ENCODE measurements at regions not wholly inside any gene's neighbourhood (a gene's known extent, or its start where the extent isn't known, plus 50 kb on each side); places are given as distances from the start of the nearest gene placed in this dataset.
"Not testable (repeated sequence)": the region's sequence is repeated elsewhere in the genome, so short reads cannot be mapped to it uniquely, and the experiment has no call there.

DNA sequence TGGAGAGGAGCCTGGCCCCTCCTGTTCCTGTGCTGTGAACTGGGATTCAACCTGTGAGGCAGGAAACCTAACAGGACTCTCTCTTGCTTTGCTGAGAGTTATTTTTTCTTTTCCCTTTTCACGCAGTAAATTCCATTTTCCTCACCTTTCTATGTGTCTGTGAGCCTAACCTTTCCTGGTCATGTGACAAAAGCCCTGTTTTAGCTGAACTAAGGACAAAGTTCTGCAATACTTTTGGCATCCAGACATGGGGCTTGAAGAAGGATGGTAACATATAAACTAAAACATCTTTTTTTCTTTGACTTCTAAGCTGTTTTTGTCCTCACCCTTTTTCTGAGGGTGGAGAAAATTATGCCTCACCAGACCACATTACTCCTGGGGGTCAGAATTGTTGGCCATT, 368.5 kb downstream of the HTR1B start:
- no peak for ATAC-seq (ENCODE audit: poor library complexity)

DNA sequence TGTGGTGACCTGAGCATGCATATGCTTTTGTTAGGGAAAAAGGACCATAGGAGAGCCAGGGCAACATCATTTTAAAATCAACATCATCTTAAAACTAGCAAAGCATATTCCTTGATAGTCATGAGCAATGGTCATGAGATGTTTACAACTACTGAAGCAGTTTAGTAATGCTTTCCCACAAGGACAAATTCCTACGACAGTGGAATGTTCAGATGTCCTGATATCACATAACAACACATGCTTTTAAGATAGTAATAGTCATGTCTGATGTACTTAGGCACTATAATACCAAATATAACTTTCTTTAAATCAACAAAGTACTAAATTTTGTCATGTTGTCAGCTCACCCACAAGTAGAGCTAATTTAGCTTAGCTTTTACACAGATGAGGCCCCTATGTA, 370.3 kb downstream of the HTR1B start:
- no peaks in the 10 kb centered on the region for H3K9me3 ChIP-seq (ENCODE audit: control insufficient read depth in 1 of 2, insufficient read depth in 1 of 2, low read length in 2 of 2)
- Mint-ChIP-seq H3K4me1 (ENCODE audit: low read depth) (no peaks in the 10 kb centered on the region), H3K27me3 (no peaks in the 10 kb centered on the region), H3K9me3 (peaks cover 5% of the 10 kb centered on the region), H3K27ac (no peak overlapping the region), H3K4me3 (no peak overlapping the region), H3K36me3 (ENCODE audit: low read depth) (no peaks in the 10 kb centered on the region)
- no peak overlapping the region for H3K4me3 ChIP-seq (ENCODE audit: low read length)
- TF ChIP-seq, protein P1, sequence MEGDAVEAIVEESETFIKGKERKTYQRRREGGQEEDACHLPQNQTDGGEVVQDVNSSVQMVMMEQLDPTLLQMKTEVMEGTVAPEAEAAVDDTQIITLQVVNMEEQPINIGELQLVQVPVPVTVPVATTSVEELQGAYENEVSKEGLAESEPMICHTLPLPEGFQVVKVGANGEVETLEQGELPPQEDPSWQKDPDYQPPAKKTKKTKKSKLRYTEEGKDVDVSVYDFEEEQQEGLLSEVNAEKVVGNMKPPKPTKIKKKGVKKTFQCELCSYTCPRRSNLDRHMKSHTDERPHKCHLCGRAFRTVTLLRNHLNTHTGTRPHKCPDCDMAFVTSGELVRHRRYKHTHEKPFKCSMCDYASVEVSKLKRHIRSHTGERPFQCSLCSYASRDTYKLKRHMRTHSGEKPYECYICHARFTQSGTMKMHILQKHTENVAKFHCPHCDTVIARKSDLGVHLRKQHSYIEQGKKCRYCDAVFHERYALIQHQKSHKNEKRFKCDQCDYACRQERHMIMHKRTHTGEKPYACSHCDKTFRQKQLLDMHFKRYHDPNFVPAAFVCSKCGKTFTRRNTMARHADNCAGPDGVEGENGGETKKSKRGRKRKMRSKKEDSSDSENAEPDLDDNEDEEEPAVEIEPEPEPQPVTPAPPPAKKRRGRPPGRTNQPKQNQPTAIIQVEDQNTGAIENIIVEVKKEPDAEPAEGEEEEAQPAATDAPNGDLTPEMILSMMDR (IDR thresholded peaks at IDR 0.05): no peak
- no peaks in the 10 kb centered on the region for H3K4me1 ChIP-seq (ENCODE audit: insufficient read depth, low read length)
- CTCF ChIA-PET: no interaction called here
- DNase-seq (no peak), ATAC-seq (ENCODE audit: poor library complexity) (no peak)
- H3K36me3 ChIP-seq (ENCODE audit: insufficient read depth, low read length): no peaks in the 10 kb centered on the region
- POLR2A ChIA-PET: no interaction called here
- intact Hi-C loops (cut with DNase I, micrococcal nuclease): no loop called here
- no peak overlapping the region for H3K27ac ChIP-seq (ENCODE audit: low read depth in 1 of 2, low read length in 2 of 2)
- H3K27me3 ChIP-seq (ENCODE audit: control insufficient read depth in 1 of 2, insufficient read depth in 2 of 2, low read length in 2 of 2): no peaks in the 10 kb centered on the region

More for the DNA sequence above, 368.5 kb downstream of the HTR1B start:
- intact Hi-C loops (cut with DNase I, micrococcal nuclease): no loop called here
- ChIA-PET CTCF (no interaction called here), POLR2A (no interaction called here)
- H3K27me3 ChIP-seq (ENCODE audit: control insufficient read depth in 1 of 2, insufficient read depth in 2 of 2, low read length in 2 of 2): no peaks in the 10 kb centered on the region
- Mint-ChIP-seq H3K36me3 (ENCODE audit: low read depth) (no peaks in the 10 kb centered on the region), H3K4me3 (no peak overlapping the region), H3K27me3 (no peaks in the 10 kb centered on the region), H3K27ac (no peak overlapping the region), H3K4me1 (ENCODE audit: low read depth) (no peaks in the 10 kb centered on the region), H3K9me3 (peaks cover 2% of the 10 kb centered on the region)
- H3K27ac ChIP-seq (ENCODE audit: low read depth in 1 of 2, low read length in 2 of 2): no peak overlapping the region
- no peaks in the 10 kb centered on the region for H3K9me3 ChIP-seq (ENCODE audit: control insufficient read depth in 1 of 2, insufficient read depth in 1 of 2, low read length in 2 of 2)
- H3K4me1 ChIP-seq (ENCODE audit: insufficient read depth, low read length): no peaks in the 10 kb centered on the region
- no peak for DNase-seq
- H3K36me3 ChIP-seq (ENCODE audit: insufficient read depth, low read length): no peaks in the 10 kb centered on the region
- TF ChIP-seq, protein P1 (IDR thresholded peaks at IDR 0.05): no peak
- H3K4me3 ChIP-seq (ENCODE audit: low read length): no peak overlapping the region

DNA sequence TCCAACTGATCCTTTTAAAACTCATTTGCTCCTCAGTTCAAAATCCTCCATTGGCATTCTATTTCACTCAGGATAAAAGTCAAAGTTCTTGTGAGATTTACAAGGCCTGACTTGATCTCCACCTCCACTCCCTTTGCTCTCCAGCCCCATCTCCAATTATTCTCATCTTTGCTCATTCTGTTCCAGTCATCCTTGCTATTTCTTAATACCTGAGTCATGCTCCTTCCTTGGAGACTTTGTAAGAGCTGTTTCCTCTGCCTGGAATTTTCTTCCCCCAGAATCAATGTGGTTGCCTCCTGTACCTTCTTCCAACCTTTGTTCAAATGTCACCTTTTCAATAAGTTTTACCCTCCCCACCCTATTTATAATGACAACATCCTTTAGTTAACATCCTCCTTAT, 373.5 kb downstream of the HTR1B start:
- intact Hi-C loops (cut with DNase I, micrococcal nuclease): no loop called here
- ATAC-seq (ENCODE audit: poor library complexity) (no peak), DNase-seq (no peak)
- H3K4me3 Mint-ChIP-seq: no peak overlapping the region
- H3K4me1 Mint-ChIP-seq (ENCODE audit: low read depth): no peaks in the 10 kb centered on the region
- H3K27me3 Mint-ChIP-seq: no peaks in the 10 kb centered on the region
- Histone ChIP-seq H3K4me3 (ENCODE audit: low read length) (no peak overlapping the region), H3K9me3 (ENCODE audit: control insufficient read depth in 1 of 2, insufficient read depth in 1 of 2, low read length in 2 of 2) (no peaks in the 10 kb centered on the region), H3K36me3 (ENCODE audit: insufficient read depth, low read length) (no peaks in the 10 kb centered on the region), H3K4me1 (ENCODE audit: insufficient read depth, low read length) (no peaks in the 10 kb centered on the region), H3K27me3 (ENCODE audit: control insufficient read depth in 1 of 2, insufficient read depth in 2 of 2, low read length in 2 of 2) (no peaks in the 10 kb centered on the region), H3K27ac (ENCODE audit: low read depth in 1 of 2, low read length in 2 of 2) (no peak overlapping the region)
- ChIA-PET POLR2A (no interaction called here), CTCF (no interaction called here)
- no peaks in the 10 kb centered on the region for H3K36me3 Mint-ChIP-seq (ENCODE audit: low read depth)
- H3K27ac Mint-ChIP-seq: no peak overlapping the region
- TF ChIP-seq, protein P1 (IDR thresholded peaks at IDR 0.05): no peak
- H3K9me3 Mint-ChIP-seq: peaks cover 5% of the 10 kb centered on the region

DNA sequence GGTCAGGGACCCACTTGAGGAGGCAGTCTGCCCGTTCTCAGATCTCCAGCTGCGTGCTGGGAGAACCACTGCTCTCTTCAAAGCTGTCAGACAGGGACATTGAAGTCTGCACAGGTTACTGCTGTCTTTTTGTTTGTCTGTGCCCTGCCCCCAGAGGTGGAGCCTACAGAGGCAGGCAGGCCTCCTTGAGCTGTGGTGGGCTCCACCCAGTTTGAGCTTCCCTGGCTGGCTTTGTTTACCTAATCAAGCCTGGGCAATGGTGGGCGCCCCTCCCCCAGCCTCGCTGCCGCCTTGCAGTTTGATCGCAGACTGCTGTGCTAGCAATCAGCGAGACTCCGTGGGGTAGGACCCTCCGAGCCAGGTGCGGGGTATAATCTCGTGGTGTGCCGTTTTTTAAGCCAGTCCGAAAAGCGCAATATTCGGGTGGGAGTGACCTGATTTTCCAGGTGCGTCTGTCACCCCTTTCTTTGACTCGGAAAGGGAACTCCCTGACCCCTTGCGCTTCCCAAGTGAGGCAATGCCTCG, 375.4 kb downstream of the HTR1B start:
- intact Hi-C loops (cut with DNase I, micrococcal nuclease); H3K9me3 ChIP-seq (ENCODE audit: control insufficient read depth in 1 of 2, insufficient read depth in 1 of 2, low read length in 2 of 2); H3K9me3 Mint-ChIP-seq; H3K27me3 ChIP-seq (ENCODE audit: control insufficient read depth in 1 of 2, insufficient read depth in 2 of 2, low read length in 2 of 2); H3K4me3 ChIP-seq (ENCODE audit: low read length); H3K27me3 Mint-ChIP-seq; H3K4me3 Mint-ChIP-seq; CTCF ChIA-PET; H3K4me1 Mint-ChIP-seq (ENCODE audit: low read depth); DNase-seq; H3K36me3 Mint-ChIP-seq (ENCODE audit: low read depth); ATAC-seq (ENCODE audit: poor library complexity); H3K4me1 ChIP-seq (ENCODE audit: insufficient read depth, low read length); H3K36me3 ChIP-seq (ENCODE audit: insufficient read depth, low read length); H3K27ac ChIP-seq (ENCODE audit: low read depth in 1 of 2, low read length in 2 of 2); POLR2A ChIA-PET; H3K27ac Mint-ChIP-seq: not testable (repeated sequence)

Measured in CD4-positive, alpha-beta T cell (primary cell).